Urinary bladder (tissue), 3 donors: ENCODE measurements at regions not wholly inside any gene's neighbourhood (a gene's known extent, or its start where the extent isn't known, plus 50 kb on each side); places are given as distances from the start of the nearest gene placed in this dataset.
"Not testable (repeated sequence)": the region's sequence is repeated elsewhere in the genome, so short reads cannot be mapped to it uniquely, and the experiment has no call there.

Source experiments
- DNase-seq: peaks from one replicate; pipeline ENCODE4 v3.0.0-alpha.2; 2015; ENCODE audit errors: extremely low spot score
- H3K27ac ChIP-seq: one replicate; pipeline ENCODE4 v1.5.1; 2013; ENCODE audit warnings: low read depth, mild to moderate bottlenecking, moderate library complexity
- H3K36me3 ChIP-seq: one replicate; pipeline ENCODE4 v1.6.1; 2013; ENCODE audit warnings: mild to moderate bottlenecking, moderate library complexity; ENCODE audit not compliant: insufficient read depth
- H3K4me1 ChIP-seq: one replicate; pipeline ENCODE4 v1.6.1; 2013; ENCODE audit warnings: mild to moderate bottlenecking, moderate library complexity; ENCODE audit not compliant: insufficient read depth
- H3K4me3 ChIP-seq: one replicate; pipeline ENCODE4 v1.5.1; 2013; ENCODE audit warnings: low read depth, low read length
- WGBS: extraction: QIAGEN DNeasy Blood & Tissue Kit; methylation state at CpG from one replicate; pipeline ENCODE4 v1.1.7; 2013; 5-methylcytosine and 5-hydroxymethylcytosine counted together
- donor health status: healthy with polysubstance abuse.
- donor health status: healthy.

DNA sequence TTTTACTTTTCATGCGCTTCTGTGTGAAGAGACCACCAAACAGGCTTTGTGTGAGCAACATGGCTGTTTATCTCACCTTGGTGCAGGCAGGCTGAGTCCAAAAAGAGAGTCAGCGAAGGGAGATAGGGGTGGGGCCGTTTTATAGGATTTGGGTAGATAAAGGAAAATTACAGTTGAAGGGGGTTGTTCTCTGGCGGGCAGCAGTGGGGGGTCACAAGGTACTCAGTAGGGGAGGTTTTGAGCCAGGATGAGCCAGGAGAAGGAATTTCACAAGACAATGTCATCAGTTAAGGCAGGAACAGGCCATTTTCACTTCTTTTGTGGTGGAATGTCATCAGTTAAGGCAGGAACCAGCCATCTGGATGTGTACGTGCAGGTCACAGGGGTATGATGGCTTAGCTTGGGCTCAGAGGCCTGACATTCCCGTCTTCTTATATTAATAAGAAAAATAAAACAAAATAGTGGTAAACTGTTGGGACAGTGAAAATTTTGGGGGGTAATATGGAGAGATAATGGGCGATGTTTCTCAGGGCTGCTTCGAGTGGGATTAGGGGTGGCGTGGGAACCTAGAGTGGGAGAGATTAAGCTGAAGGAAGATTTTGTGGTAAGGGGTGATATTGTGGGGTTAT, 670.0 kb downstream of the SUCLG1 start:
- H3K36me3 ChIP-seq, DNase-seq, H3K4me3 ChIP-seq, H3K4me1 ChIP-seq, H3K27ac ChIP-seq: not testable (repeated sequence)
- WGBS: 89% methylated on average over 9 of the region's 9 CpGs

DNA sequence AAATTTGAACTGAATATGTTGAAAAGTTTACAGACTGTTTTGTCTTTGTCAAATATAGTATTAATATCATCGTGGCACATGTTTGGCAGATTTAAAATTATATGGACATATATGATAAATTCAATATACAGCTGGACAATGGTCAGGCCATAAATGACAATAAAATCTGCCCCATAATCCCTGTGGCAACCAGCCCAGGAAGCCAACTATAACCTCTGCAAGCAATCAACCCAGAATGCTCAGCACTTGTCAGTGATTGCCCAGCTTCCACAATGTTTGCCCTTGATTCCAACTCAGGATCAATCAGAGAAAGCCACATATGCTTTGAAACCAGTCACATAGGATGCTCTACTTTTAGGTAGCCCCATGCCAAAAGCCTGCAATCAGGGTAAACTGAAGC, 671.9 kb downstream of the SUCLG1 start:
- H3K27ac ChIP-seq: no peak overlapping the region
- no peak for DNase-seq
- no peaks in the 10 kb centered on the region for H3K4me1 ChIP-seq
- 34% methylated on average over 1 of the region's 1 CpG for WGBS
- H3K4me3 ChIP-seq: no peak overlapping the region
- H3K36me3 ChIP-seq: no peaks in the 10 kb centered on the region

DNA sequence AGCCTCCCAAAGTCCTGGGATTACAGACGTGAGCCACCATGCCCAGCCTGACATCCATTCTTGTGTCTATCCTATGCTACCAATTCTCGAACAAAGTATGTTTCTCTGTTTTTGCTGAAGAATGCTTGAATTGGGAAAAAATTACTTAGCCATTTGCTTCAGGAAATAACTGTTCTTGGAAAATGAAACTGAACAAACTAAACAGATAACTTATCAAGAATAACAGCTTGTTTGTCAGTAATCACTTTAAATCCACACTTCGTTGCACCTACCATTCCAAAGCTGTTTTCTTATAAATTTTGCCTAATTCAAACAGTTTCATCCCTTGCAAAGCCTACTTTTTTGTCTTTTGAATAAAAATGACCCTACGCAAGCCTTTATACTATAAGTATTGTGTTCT, 672.9 kb downstream of the SUCLG1 start:
- H3K27ac ChIP-seq: no peak overlapping the region
- no peaks in the 10 kb centered on the region for H3K36me3 ChIP-seq
- 77% methylated on average over 4 of the region's 4 CpGs for WGBS
- DNase-seq: no peak
- no peak overlapping the region for H3K4me3 ChIP-seq
- no peaks in the 10 kb centered on the region for H3K4me1 ChIP-seq

DNA sequence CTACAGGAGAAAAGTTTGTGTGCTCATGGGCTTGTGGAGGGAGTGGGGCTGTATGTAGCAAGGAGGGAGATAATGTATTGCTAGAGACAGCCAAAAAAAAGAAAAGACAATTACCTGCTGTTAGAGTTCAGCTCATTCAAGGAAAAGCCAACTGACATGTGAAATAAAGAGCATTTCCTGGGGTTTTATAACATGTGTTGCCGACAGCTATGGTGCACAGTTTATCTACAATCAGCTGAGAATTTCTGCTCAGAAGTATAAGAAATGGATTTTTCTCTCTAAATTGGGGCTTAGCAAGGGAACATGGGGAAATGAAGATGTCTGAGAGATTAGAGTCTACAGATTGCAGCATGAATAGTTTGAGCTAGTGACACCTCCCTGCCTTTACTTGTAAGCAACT, 674.1 kb downstream of the SUCLG1 start:
- Histone ChIP-seq H3K27ac (no peak overlapping the region), H3K4me3 (no peak overlapping the region), H3K4me1 (no peaks in the 10 kb centered on the region), H3K36me3 (no peaks in the 10 kb centered on the region)
- DNase-seq: no peak
- WGBS: 39% methylated on average over 1 of the region's 1 CpG

DNA sequence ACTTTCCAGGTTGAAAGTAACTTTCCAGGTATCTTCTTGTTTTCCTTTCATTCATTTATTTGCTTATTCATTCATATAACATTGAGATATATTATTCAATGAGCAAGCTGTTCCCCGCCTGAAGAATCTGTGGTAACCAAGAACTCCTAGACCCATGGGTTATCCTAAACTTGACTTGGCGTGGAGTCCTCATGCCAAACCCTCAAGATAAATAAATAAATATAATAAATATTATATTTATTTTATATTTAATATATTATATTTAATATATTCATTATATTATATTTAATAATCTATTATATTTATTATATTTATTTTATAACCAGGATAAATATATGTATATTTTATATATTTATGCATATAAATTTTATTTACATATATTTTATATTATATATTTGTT, 674.8 kb downstream of the SUCLG1 start:
- H3K36me3 ChIP-seq: no peaks in the 10 kb centered on the region
- H3K27ac ChIP-seq: no peak overlapping the region
- WGBS: 92% methylated on average over 2 of the region's 2 CpGs
- no peak overlapping the region for H3K4me3 ChIP-seq
- DNase-seq: no peak
- no peaks in the 10 kb centered on the region for H3K4me1 ChIP-seq

DNA sequence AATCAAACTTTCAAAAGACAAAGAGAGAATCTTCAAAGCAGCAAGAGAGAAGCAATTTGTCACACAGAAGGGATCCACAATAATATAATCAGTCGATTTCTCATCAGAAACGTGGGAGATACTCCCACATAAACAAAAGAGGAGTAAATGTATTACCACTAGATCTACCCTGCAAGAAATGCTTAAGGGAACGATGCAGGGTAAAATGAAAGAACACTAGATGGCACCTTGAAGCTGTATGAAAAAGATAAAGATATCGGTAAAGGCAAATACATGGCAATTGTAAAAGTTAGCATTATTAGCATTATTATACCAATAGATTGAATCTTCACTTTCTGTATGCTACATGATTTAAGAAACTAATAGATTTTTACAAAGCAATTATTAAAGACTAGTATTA, 677.0 kb downstream of the SUCLG1 start:
- Histone ChIP-seq H3K4me1 (no peaks in the 10 kb centered on the region), H3K4me3 (no peak overlapping the region), H3K27ac (no peak overlapping the region), H3K36me3 (no peaks in the 10 kb centered on the region)
- no peak for DNase-seq
- WGBS: 72% methylated on average over 4 of the region's 4 CpGs

DNA sequence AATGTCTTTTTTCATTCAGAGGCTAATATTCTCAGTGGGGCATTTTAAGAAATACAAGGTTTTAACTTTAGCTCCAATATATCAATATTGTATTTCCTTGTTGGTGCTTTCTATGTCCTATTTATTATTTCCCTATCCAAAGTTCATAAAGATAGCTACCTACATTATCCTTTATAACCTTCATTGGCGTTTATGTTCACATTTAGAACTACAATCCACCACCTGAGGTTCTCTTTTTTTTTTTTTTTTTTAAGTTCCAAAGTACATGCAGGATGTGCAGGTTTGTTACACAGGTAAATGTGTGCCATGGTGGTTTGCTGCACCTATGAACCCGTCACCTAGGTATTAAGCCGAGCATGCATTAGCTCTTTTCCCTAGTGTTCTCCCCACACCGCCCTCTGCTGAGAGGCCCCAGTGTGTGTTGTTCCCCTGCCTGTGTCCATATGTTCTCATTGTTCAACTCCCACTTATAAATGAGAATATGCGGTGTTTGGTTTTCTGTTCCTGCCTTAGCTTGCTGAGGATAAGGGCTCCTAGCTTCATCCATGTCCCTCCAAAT, 694.6 kb downstream of the SUCLG1 start:
- 83% methylated on average over 5 of the region's 5 CpGs for WGBS
- no peaks in the 10 kb centered on the region for H3K4me1 ChIP-seq
- H3K4me3 ChIP-seq: no peak overlapping the region
- H3K36me3 ChIP-seq: no peaks in the 10 kb centered on the region
- no peak overlapping the region for H3K27ac ChIP-seq
- DNase-seq: no peak

DNA sequence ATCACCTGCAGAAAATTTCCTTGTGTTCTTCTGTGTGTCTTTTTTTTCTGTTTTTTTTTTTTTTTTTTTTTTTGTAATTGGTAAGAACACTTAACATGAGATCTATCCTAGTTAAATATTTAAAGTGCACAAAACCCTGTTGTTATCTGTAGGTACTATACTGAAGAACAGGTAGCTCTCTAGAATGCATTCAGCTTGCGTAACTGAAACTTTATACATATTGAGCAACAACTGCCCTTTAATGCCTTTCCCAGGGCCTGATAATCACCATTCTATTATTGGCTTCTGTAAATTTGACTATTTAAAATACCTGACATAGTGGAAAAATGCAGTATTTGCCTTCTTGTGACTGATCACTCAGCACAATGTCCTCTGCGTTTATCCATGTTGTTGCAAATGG, 701.8 kb downstream of the SUCLG1 start:
- DNase-seq: no peak
- no peak overlapping the region for H3K27ac ChIP-seq
- H3K4me3 ChIP-seq: no peak overlapping the region
- no peaks in the 10 kb centered on the region for H3K4me1 ChIP-seq
- no peaks in the 10 kb centered on the region for H3K36me3 ChIP-seq
- WGBS: 95% methylated on average over 2 of the region's 2 CpGs

DNA sequence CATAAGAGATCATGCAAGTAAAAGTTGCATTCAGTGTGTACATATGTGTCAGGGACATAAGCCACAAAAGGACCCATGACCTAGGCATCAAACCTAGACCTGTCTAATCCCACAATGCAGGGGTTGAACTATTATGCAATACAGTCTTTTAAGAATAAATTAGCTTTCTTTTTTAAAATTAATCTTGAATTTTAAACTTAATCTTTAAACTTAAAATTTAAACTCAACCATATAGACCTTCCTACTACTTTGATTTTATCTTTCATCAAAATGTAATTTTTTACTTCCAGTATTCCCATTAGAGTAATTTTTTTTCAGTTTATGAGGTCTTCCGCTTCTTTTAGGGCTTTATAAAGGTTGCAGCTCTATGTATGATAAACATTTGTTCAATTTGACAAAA, 702.9 kb downstream of the SUCLG1 start:
- H3K4me1 ChIP-seq: no peaks in the 10 kb centered on the region
- 85% methylated on average over 1 of the region's 1 CpG for WGBS
- no peak overlapping the region for H3K27ac ChIP-seq
- no peak overlapping the region for H3K4me3 ChIP-seq
- no peaks in the 10 kb centered on the region for H3K36me3 ChIP-seq
- DNase-seq: no peak

DNA sequence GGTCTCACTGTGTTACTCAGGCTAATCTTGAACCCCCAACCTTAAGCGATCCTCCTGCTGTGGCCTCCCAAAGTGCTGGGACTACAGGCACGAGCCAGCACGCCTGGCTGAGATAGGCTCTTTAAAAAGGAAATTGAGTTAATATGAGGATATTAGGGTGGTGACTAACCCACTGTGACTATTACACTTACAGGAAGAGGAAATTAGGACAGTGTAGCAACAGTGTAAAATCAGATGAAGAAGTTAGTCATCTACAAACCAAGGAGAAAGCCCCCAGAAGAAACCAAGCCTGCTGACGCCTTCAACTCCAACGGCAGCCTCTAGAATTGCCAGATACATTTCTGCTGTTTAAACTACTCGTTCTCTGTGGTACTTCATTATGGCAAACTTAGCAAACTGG, 711.9 kb downstream of the SUCLG1 start:
- Histone ChIP-seq H3K4me3 (no peak overlapping the region), H3K27ac (no peak overlapping the region), H3K36me3 (no peaks in the 10 kb centered on the region), H3K4me1 (no peaks in the 10 kb centered on the region)
- DNase-seq: no peak
- 88% methylated on average over 6 of the region's 6 CpGs for WGBS

DNA sequence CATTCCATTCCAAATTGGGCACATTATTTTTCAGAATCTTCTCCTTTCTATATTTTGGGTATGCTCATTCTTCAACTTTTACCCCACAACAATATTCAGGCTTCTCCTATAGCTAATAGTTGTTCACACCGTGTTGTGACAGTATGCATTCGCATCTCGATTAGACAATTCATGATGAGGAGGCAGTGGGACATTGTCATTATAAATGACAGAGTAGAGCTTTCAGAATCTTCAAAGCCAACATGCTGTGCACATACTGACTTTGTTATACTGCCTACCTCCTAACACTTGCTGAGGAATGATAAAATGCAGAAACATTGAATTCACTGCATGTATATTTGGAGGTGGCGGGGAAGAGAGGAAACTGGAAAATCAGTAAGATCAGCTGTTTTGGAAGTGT, 714.2 kb downstream of the SUCLG1 start:
- WGBS: 83% methylated on average over 4 of the region's 4 CpGs
- DNase-seq: no peak
- Histone ChIP-seq H3K4me1 (no peaks in the 10 kb centered on the region), H3K36me3 (no peaks in the 10 kb centered on the region), H3K4me3 (no peak overlapping the region), H3K27ac (no peak overlapping the region)

DNA sequence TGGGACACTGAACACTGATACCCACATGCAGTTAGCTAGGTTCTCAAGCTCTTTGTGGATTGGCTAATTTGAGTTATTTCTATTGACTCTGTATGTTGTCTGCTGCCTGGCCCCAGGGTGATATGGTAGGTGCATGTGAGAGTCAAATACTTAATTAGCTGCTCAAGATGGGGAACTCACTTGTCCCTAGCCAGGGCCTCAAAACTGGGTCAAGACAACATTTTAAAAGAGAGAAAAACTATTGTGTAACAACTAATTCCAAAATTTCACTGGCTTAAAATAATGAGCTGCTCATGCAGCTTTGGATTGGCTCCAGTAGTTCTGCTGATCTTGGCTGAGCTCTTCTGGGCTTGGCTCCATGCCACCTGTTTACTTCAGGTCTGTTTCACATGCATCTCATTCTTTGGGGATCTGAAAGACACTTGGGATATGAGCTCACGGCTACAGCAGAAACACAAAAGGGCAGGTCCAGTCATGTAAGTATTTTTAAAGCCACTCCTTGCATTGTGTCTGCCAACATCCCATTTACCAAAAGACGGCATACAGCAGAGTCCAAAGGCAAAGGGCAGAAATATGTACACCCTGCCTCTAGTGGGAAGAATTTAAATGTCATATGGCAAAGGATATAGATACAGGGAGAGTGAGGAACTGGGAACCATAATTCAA, 716.8 kb downstream of the SUCLG1 start:
- no peak overlapping the region for H3K27ac ChIP-seq
- H3K4me1 ChIP-seq: no peaks in the 10 kb centered on the region
- H3K36me3 ChIP-seq: no peaks in the 10 kb centered on the region
- no peak overlapping the region for H3K4me3 ChIP-seq
- WGBS: 29% methylated on average over 2 of the region's 2 CpGs
- DNase-seq: no peak

DNA sequence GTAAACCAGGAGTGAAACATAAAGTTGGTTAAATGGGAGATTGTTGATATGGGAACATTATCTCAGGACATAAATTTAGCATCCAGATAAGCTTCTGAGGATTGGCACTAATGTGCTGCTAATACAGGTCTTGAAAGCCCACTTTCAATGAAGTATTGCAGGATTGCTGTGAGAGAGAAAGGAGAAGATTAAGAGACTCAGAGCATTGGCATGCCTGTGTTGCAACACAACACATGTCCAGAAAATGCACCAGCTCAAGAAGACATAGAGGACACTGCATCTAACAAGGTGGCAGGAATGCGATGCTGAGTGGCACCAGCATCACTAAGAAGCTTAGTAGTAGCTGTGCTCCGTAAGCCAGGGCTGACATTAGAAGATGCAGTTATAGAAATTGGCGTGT, 728.9 kb downstream of the SUCLG1 start:
- H3K4me3 ChIP-seq: no peak overlapping the region
- no peaks in the 10 kb centered on the region for H3K36me3 ChIP-seq
- DNase-seq: no peak
- H3K4me1 ChIP-seq: no peaks in the 10 kb centered on the region
- H3K27ac ChIP-seq: no peak overlapping the region
- WGBS: 86% methylated on average over 3 of the region's 3 CpGs

DNA sequence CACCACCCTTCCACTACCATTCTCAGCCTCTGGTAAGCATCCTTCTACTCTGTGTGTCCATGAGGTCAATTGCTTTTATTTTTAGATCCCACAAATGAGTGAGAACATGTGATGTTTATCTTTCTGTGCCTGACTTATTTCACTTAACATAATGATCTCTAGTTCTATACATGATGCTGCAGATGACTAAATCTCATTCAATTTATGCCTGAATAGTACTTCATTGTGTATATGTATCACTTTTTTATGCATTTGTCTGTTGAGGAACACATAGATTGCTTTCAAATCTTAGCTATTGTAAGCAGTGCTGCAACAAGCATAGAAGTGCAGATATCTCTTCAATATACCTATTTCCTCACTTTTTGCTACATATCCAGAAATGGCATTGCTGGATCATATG, 733.3 kb downstream of the SUCLG1 start:
- Histone ChIP-seq H3K36me3 (no peaks in the 10 kb centered on the region), H3K4me3 (no peak overlapping the region), H3K27ac (no peak overlapping the region), H3K4me1 (no peaks in the 10 kb centered on the region)
- DNase-seq: no peak
